HEK293T (cell line): ENCODE measurements at regions not wholly inside any gene's neighbourhood (a gene's known extent, or its start where the extent isn't known, plus 50 kb on each side); places are given as distances from the start of the nearest gene placed in this dataset.

Experiments
- CTCF ChIA-PET: fragments of 350-600 bp; formaldehyde crosslinking; extraction: SDS; loops from one replicate; lab custom pipeline; 2021; ENCODE audit warnings: antibody characterized with exemption, inconsistent platforms; lab: Yijun Ruan, JAX
- POLR2A ChIA-PET: fragments of 350-600 bp; formaldehyde crosslinking; extraction: SDS; loops from one replicate; lab custom pipeline; 2020; ENCODE audit warnings: antibody characterized with exemption, inconsistent platforms; lab: Yijun Ruan, JAX
- DNase-seq: peaks from one replicate; pipeline ENCODE4 v3.0.0; 2012; ENCODE audit warnings: mixed read lengths; ENCODE audit errors: extremely low spot score
- ARNT ChIP-seq: fragments of 450-650 bp; IDR thresholded peaks from 2 replicates; pipeline ENCODE4 v1.6.1; 2017; ENCODE audit warnings: mild to moderate bottlenecking
- BHLHE40 ChIP-seq: fragments of 450-650 bp; IDR thresholded peaks from 2 replicates; pipeline ENCODE4 v1.6.1; 2016; ENCODE audit warnings: mild to moderate bottlenecking, moderate library complexity, borderline replicate concordance
- CTBP1 ChIP-seq: fragments of 450-650 bp; IDR thresholded peaks from 2 replicates; pipeline ENCODE4 v1.6.1; 2016; ENCODE audit warnings: borderline replicate concordance
- ELF4 ChIP-seq: fragments of 450-650 bp; IDR thresholded peaks from 2 replicates; pipeline ENCODE4 v1.6.1; 2017; ENCODE audit warnings: antibody characterized with exemption
- FOXA1 ChIP-seq: fragments of 450-650 bp; IDR thresholded peaks from 2 replicates; pipeline ENCODE4 v1.6.1; 2016; ENCODE audit warnings: mild to moderate bottlenecking
- FOXK2 ChIP-seq: fragments of 450-650 bp; IDR thresholded peaks from 2 replicates; pipeline ENCODE4 v1.6.1; 2016; ENCODE audit warnings: mild to moderate bottlenecking
- FOXM1 ChIP-seq: fragments of 450-650 bp; IDR thresholded peaks from 2 replicates; pipeline ENCODE4 v1.6.1; 2017; ENCODE audit warnings: mild to moderate bottlenecking, borderline replicate concordance
- HDGF ChIP-seq: fragments of 450-650 bp; IDR thresholded peaks from 2 replicates; pipeline ENCODE4 v1.6.1; 2017; ENCODE audit warnings: antibody characterized with exemption, borderline replicate concordance
- L3MBTL2 ChIP-seq: fragments of 450-650 bp; conservative IDR thresholded peaks from 2 replicates; pipeline ENCODE4 v1.6.1; 2016; ENCODE audit warnings: mild to moderate bottlenecking
- LEF1 ChIP-seq: fragments of 450-650 bp; IDR thresholded peaks from 2 replicates; pipeline ENCODE4 v1.6.1; 2017; ENCODE audit warnings: mild to moderate bottlenecking, borderline replicate concordance
- NFRKB ChIP-seq: fragments of 450-650 bp; IDR thresholded peaks from 2 replicates; pipeline ENCODE4 v1.6.1; 2016; ENCODE audit warnings: mild to moderate bottlenecking, moderate library complexity
- SP1 ChIP-seq: fragments of 450-650 bp; IDR thresholded peaks from 2 replicates; pipeline ENCODE4 v1.6.1; 2017
- SUZ12 ChIP-seq: fragments of 450-650 bp; IDR thresholded peaks from 2 replicates; pipeline ENCODE4 v1.6.1; 2016; ENCODE audit warnings: mild to moderate bottlenecking
- TARDBP ChIP-seq: fragments of 450-650 bp; IDR thresholded peaks from 2 replicates; pipeline ENCODE4 v1.6.1; 2016
- ZNF384 ChIP-seq: fragments of 450-650 bp; IDR thresholded peaks from 2 replicates; pipeline ENCODE4 v1.6.1; 2016
- TF ChIP-seq, protein P1 (sequence below): fragments of 450-650 bp; IDR thresholded peaks from 2 replicates; pipeline ENCODE4 v1.6.1; 2016

DNA sequence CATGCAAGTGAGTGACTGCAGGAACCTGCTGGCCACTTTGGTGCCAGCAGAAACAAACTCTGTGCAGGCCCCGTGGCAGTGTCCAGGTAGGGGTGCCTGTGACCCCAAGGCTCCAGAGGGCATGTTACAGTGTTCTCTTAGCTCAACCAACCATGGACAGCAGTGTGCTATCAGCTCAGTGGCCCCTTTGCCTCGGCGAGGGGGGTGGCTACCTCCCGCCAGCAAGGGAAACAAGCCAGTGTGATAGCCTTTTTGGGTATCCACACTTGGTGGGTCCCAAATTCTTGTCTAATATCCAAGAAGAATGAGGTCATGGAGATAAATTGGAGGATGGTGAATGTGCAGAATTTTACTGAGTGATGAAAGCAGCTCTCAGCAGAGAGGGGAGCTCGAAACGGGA lies 298.6 kb upstream of the SLC30A5 start:
- TF ChIP-seq SUZ12, result no peak
- no peak for TF ChIP-seq SP1
- TF ChIP-seq BHLHE40, result no peak
- TF ChIP-seq, protein P1, sequence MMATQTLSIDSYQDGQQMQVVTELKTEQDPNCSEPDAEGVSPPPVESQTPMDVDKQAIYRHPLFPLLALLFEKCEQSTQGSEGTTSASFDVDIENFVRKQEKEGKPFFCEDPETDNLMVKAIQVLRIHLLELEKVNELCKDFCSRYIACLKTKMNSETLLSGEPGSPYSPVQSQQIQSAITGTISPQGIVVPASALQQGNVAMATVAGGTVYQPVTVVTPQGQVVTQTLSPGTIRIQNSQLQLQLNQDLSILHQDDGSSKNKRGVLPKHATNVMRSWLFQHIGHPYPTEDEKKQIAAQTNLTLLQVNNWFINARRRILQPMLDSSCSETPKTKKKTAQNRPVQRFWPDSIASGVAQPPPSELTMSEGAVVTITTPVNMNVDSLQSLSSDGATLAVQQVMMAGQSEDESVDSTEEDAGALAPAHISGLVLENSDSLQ, result no peak
- no peak for TF ChIP-seq NFRKB
- no peak for TF ChIP-seq L3MBTL2
- ChIA-PET CTCF (no interaction called here), POLR2A (no interaction called here)
- no peak for DNase-seq

DNA sequence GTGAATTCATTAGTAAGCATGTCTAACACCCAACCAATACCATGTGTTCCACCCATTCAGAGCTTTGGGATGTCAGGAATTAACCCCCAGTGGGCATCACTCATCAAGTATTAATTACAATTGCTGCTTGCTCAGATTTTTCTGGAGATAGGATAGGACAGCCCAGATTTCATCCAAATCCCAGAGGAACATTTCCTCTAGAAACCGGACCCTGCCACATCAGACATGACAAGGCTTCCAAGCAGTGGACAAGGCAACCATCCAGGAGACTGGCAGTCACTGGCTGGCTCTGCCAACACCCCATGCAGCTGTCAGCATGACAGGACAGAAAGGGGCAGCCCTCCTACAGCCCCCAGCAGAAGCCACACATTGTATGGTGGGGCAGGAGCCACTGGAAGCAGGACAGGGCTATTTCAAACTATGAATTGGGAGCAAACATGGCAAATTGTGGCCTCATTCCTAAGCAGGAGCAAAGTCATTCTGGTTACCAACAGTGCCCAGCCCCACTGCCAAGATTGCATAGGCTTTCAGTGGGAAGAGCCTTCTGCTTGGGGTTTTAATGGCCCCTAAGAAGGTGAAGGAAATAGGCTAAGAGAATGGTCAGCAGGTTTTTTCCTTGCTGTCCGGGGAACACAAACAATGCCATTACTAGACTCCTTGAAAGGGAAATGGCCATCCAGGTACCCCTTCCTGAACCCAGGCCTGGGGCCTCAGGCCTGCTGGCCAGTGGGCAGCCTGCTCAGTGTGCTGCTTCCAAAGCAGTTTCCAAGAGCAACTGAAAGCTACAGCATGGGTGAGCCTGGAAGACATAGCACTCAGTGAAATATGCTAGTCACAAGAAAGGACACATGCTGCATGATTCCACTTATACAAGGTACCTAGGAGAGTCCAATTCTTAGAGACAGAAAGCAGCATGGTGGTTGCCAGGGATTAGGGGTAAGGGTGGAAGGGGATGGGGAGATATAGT lies 294.7 kb upstream of the SLC30A5 start:
- POLR2A ChIA-PET, result no interaction called here
- no peak for DNase-seq
- CTCF ChIA-PET, result no interaction called here
- TF ChIP-seq BHLHE40, result no peak
- TF ChIP-seq SUZ12, result no peak

- POLR2A ChIA-PET, result no interaction called here
- no peak for DNase-seq
- TF ChIP-seq FOXM1, result no peak
- no peak for TF ChIP-seq FOXA1
- no peak for TF ChIP-seq HDGF
- TF ChIP-seq ELF4, result no peak
- TF ChIP-seq L3MBTL2, result no peak
- no peak for TF ChIP-seq ARNT
- TF ChIP-seq CTBP1, result no peak
- TF ChIP-seq SUZ12, result no peak
- TF ChIP-seq TARDBP, result no peak
- TF ChIP-seq BHLHE40, result no peak
- TF ChIP-seq, protein P1, result no peak
- TF ChIP-seq LEF1, result no peak
- CTCF ChIA-PET, result no interaction called here
Observed at GRCh38 chr5:68802430-68802829, 291.4 kb upstream of the SLC30A5 start.

- POLR2A ChIA-PET, result no interaction called here
Observed at GRCh38 chr5:68803881-68804319, 289.9 kb upstream of the SLC30A5 start.

DNA sequence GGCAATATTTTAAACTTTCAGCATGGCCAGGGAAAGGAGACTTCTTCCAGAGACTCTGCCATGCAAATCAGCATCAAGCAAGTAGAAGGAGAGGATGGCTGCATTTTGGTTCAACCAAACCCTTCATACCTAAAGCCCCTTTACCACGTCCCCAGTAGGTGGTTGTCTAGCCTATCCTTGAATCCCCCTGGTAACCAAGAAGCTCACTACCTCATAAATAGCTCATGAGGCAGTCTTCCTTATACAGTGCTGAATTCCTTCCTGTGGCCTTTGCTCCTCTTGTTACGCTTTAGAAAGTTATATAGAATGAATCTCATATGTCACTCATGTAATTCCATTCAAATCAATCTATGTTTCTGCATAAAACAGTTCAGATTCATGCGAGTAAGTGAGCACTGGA lies 289.5 kb upstream of the SLC30A5 start:
- TF ChIP-seq SUZ12 (no peak), FOXK2 (no peak), FOXM1 (no peak), NFRKB (no peak), TARDBP (no peak), ARNT (no peak), HDGF (no peak), SP1 (no peak), ELF4 (no peak), ZNF384 (no peak), BHLHE40 (no peak), L3MBTL2 (no peak), FOXA1 (no peak)
- TF ChIP-seq, protein P1, result no peak
- DNase-seq, result no peak
- ChIA-PET POLR2A (no interaction called here), CTCF (no interaction called here)

More at GRCh38 chr5:68803881-68804319, 289.9 kb upstream of the SLC30A5 start:
- no peak for DNase-seq
- TF ChIP-seq SP1 (no peak), LEF1 (no peak), FOXM1 (no peak), BHLHE40 (no peak), CTBP1 (no peak), FOXA1 (no peak), HDGF (no peak), FOXK2 (no peak), NFRKB (no peak), L3MBTL2 (no peak), SUZ12 (no peak), ARNT (no peak), TARDBP (no peak)
- CTCF ChIA-PET, result no interaction called here

DNA sequence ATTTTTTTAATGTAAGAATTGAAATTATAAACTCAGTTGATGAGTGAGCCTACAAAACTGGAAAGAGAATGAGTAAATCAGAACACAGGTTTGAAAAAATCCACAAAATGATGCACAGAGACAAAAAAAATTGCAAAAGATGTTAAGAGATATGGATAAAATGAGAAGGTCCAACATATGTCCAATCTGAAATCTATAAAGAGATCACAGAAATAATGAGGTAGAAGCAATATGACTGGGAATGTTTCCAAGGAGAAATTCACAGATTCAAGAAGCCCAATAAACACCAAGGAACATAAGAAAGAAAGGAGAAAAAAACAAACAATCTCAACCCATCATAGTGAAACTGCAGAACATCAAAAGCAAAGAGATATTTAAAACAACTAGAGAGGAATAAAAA lies 288.4 kb upstream of the SLC30A5 start:
- ChIA-PET CTCF (no interaction called here), POLR2A (no interaction called here)
- DNase-seq, result no peak
- no peak for TF ChIP-seq NFRKB
- TF ChIP-seq HDGF, result no peak
- TF ChIP-seq SUZ12, result no peak

GRCh38 chr5:68817632-68818031 lies 276.2 kb upstream of the SLC30A5 start:
- CTCF ChIA-PET, result no interaction called here
- POLR2A ChIA-PET, result no interaction called here
- no peak for TF ChIP-seq CTBP1
- TF ChIP-seq ARNT, result no peak
- no peak for TF ChIP-seq ELF4
- TF ChIP-seq FOXA1, result no peak
- DNase-seq, result no peak
